Activated CD4-positive, alpha-beta T cell treated with anti-CD3 and anti-CD28 coated beads, Interleukin-2, amount 50 U/mL, for 48 hours (primary cell): ENCODE measurements at regions not wholly inside any gene's neighbourhood (a gene's known extent, or its start where the extent isn't known, plus 50 kb on each side); places are given as distances from the start of the nearest gene placed in this dataset.
A peak's percentile ranks its signal among the peaks of the same experiment; 100 is the strongest.

Source experiments
- DNase-seq, 2 experiments: peaks; one replicate each; pipeline ENCODE4 v3.0.0-alpha.2; 2020

GRCh38 chr1:233520261-233521191, 93.4 kb upstream of the KCNK1 start:
- peak in 1 of 2 experiments; percentile 6 for DNase-seq

- DNase-seq = no peak
Measured at GRCh38 chr1:233523047-233523446, 90.9 kb upstream of the KCNK1 start.

- DNase-seq = no peak
Measured at GRCh38 chr1:233527818-233528217, 86.1 kb upstream of the KCNK1 start.

- DNase-seq = no peak
Measured at GRCh38 chr1:233530665-233531386, 83.1 kb upstream of the KCNK1 start.

- DNase-seq = no peak
Measured at GRCh38 chr1:233540816-233541215, 73.1 kb upstream of the KCNK1 start.

GRCh38 chr1:233543338-233544255, 70.3 kb upstream of the KCNK1 start:
- no peak for DNase-seq

- no peak for DNase-seq
Measured at GRCh38 chr1:233544304-233544703, 69.6 kb upstream of the KCNK1 start.

GRCh38 chr1:233547726-233548125, 66.2 kb upstream of the KCNK1 start:
- no peak for DNase-seq

GRCh38 chr1:233549404-233549803, 64.5 kb upstream of the KCNK1 start:
- no peak for DNase-seq

- no peak for DNase-seq
Measured at GRCh38 chr1:233549917-233550316, 64.0 kb upstream of the KCNK1 start.

GRCh38 chr1:233554037-233554436, 59.9 kb upstream of the KCNK1 start:
- no peak for DNase-seq

- DNase-seq = no peak
Measured at GRCh38 chr1:233561708-233562426, 52.0 kb upstream of the KCNK1 start.
